Heart left ventricle (tissue), 16 donors: ENCODE measurements at regions not wholly inside any gene's neighbourhood (a gene's known extent, or its start where the extent isn't known, plus 50 kb on each side); places are given as distances from the start of the nearest gene placed in this dataset.

Experiments
- ATAC-seq, 4 donors: fragments of 200-7000 bp; cut with Tn5 transposase; one replicate each; pipeline ENCODE4 v1.9.1; 2020 to 2022; ENCODE audit warnings: moderate library complexity in 4 of 4, mild to moderate bottlenecking in 3 of 4, moderate number of reproducible peaks in 1 of 4
- DNase-seq, 5 donors: peaks; one replicate each; pipeline ENCODE4 v3.0.0-alpha.2; 2020
- H3K27ac ChIP-seq, 12 donors: fragments of 200-600 bp; sonication (generic) in 4 of 12; one replicate each; pipeline versions ENCODE4 v1.5.0 to v1.8.0; 2016 to 2022; ENCODE audit warnings: mild to moderate bottlenecking in 2 of 12
- H3K27me3 ChIP-seq, 9 donors: fragments of 200-600 bp; sonication (generic) in 2 of 9; one replicate each; pipeline versions ENCODE4 v1.5.1 to v1.8.0; 2016 to 2022; ENCODE audit warnings: mild to moderate bottlenecking in 3 of 9
- H3K36me3 ChIP-seq, 9 donors: fragments of 200-600 bp; sonication (generic) in 2 of 9; one replicate each; pipeline versions ENCODE4 v1.5.0 to v1.8.0; 2018 to 2022; ENCODE audit warnings: mild to moderate bottlenecking in 2 of 9
- H3K4me1 ChIP-seq, 12 donors: fragments of 200-600 bp; sonication (generic) in 4 of 12; one replicate each; pipeline versions ENCODE4 v1.5.0 to v1.8.0; 2016 to 2022; ENCODE audit warnings: mild to moderate bottlenecking in 3 of 12
- H3K4me3 ChIP-seq, 12 donors: fragments of 200-600 bp; sonication (generic) in 4 of 12; one replicate each; pipeline versions ENCODE4 v1.5.0 to v1.8.0; 2017 to 2022; ENCODE audit warnings: mild to moderate bottlenecking in 9 of 12, moderate library complexity in 4 of 12
- H3K9me3 ChIP-seq, 12 donors: fragments of 200-600 bp; sonication (generic) in 4 of 12; one replicate each; pipeline versions ENCODE4 v1.5.0 to v1.8.0; 2016 to 2022; ENCODE audit warnings: mild to moderate bottlenecking in 1 of 12
- POLR2A ChIP-seq, 2 donors: fragments of 450-650 bp; IDR thresholded peaks; one replicate each; pipeline ENCODE4 v1.6.1; 2017; ENCODE audit warnings: antibody characterized with exemption in 2 of 2, mild to moderate bottlenecking in 2 of 2, moderate library complexity in 2 of 2
- WGBS, 4 donors: extraction: QIAGEN DNeasy Blood & Tissue Kit in 2 of 4; methylation state at CpG; one replicate each; pipeline versions ENCODE4 v1.1.5 to v1.1.7; 2013 to 2018; 5-methylcytosine and 5-hydroxymethylcytosine counted together
- intact Hi-C, 10 donors: fragments of 100-400 bp; cut with DNase I; formaldehyde crosslinking; loops; one replicate each; pipeline versions ENCODE4 v1.11.1 to v1.14.2; 2022
- TF ChIP-seq, protein P1 (sequence below), 12 donors: fragments of 200-600 bp; sonication (generic) in 4 of 12; IDR thresholded peaks; one replicate each; pipeline versions ENCODE4 v1.5.0 to v1.8.0; 2018 to 2022; ENCODE audit warnings: antibody characterized with exemption in 12 of 12, mild to moderate bottlenecking in 5 of 12
- donor health status: ischemic (EF 13 %, LVEDD 7.1; RV severe dilation, severe dysfunction).
- donor health status: healthy with polysubstance abuse.
- donor health status: DM: no; HTN: yes; CAD: no.
- donor health status: DM: no; HTN: no; CAD: no.
- donor health status: ischemic (EF 25% LVEDD 6.9; RV normal size, moderate dysfunction).
- donor health status: ischemic (EF 25% LVEDD 5.7; RV mildly dilated, moderate dysfunction).
- donor health status: healthy.
- donor health status: DM: yes; HTN: yes; CAD: no.
- donor health status: ischemic (EF 35%, LVEDD 5.7; RV mildly dilated, moderate dysfunction).
- donor health status: nonischemic (EF 11% LVEDD 7.7; RV severe dilation, severe dysfunction).
- donor health status: DM: yes; HTN: yes; CAD: no.
- donor health status: PGD.
- donor health status: ischemic (EF 29% LVEDD 5.4; RV normal size, mild dysfunction).
- donor health status: nonischemic (EF 23%, LVEDD 6.1; RV moderate dilation, normal function).

DNA sequence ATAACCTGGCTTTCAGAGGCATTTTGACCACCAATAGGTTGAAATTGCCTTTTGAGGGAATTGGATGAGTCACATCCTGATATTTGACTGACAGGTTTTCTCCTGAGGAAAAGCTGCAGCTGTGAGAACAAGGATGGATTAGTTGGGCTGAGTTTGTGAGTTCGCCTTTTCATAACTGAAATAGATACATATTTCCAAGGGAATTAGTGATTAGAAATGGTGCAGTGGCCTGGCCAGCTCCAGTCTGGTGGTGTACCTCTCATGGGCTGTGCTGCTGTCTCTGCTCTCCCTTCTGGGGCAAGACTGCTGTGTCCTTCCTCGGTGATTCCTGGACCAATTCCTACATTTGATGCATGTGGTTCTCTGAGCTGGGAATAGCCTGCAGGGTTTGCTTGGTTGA, 341.3 kb downstream of the TSN start:
- H3K27me3 ChIP-seq: no peaks in the 10 kb centered on the region
- no peak overlapping the region for H3K4me3 ChIP-seq
- no peaks in the 10 kb centered on the region for H3K36me3 ChIP-seq
- H3K9me3 ChIP-seq: no peaks in the 10 kb centered on the region
- intact Hi-C loops: no loop called here
- TF ChIP-seq, protein P1, sequence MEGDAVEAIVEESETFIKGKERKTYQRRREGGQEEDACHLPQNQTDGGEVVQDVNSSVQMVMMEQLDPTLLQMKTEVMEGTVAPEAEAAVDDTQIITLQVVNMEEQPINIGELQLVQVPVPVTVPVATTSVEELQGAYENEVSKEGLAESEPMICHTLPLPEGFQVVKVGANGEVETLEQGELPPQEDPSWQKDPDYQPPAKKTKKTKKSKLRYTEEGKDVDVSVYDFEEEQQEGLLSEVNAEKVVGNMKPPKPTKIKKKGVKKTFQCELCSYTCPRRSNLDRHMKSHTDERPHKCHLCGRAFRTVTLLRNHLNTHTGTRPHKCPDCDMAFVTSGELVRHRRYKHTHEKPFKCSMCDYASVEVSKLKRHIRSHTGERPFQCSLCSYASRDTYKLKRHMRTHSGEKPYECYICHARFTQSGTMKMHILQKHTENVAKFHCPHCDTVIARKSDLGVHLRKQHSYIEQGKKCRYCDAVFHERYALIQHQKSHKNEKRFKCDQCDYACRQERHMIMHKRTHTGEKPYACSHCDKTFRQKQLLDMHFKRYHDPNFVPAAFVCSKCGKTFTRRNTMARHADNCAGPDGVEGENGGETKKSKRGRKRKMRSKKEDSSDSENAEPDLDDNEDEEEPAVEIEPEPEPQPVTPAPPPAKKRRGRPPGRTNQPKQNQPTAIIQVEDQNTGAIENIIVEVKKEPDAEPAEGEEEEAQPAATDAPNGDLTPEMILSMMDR (IDR thresholded peaks at IDR 0.05): no peak
- no peak for TF ChIP-seq POLR2A (IDR thresholded peaks at IDR 0.05)
- H3K27ac ChIP-seq: no peak overlapping the region
- no peaks in the 10 kb centered on the region for H3K4me1 ChIP-seq
- ATAC-seq (no peak), DNase-seq (no peak)
- WGBS, 4 donors: 28 to 53% (median 39%) methylated on average over 2 of the region's 2 CpGs

DNA sequence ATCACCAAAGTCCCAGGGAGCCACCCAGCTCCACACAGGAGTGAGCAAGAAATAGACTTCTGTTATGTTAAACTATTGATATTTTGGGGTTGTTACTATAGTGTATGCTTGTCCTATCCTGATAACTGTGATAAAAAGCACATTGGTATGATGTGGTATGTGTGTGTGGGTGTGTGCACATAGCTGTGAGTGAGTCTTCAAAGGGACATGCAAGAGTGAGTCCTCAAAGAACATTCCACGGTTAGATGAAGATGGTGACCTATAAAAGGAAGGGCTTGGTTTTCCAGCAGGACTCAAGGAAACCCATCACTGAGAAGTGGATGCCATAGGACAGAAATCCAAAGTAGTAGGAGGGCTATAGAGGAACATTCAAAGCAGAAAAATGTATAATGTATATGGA, 342.9 kb downstream of the TSN start:
- Histone ChIP-seq H3K36me3 (no peaks in the 10 kb centered on the region), H3K27ac (no peak overlapping the region), H3K4me1 (no peaks in the 10 kb centered on the region), H3K27me3 (no peaks in the 10 kb centered on the region), H3K4me3 (no peak overlapping the region), H3K9me3 (no peaks in the 10 kb centered on the region)
- intact Hi-C loops: no loop called here
- ATAC-seq (no peak), DNase-seq (no peak)
- TF ChIP-seq, protein P1 (IDR thresholded peaks at IDR 0.05): no peak
- TF ChIP-seq POLR2A (IDR thresholded peaks at IDR 0.05): no peak
- WGBS, 4 donors: 65 to 78% (median 74%) methylated on average over 1 of the region's 1 CpG

DNA sequence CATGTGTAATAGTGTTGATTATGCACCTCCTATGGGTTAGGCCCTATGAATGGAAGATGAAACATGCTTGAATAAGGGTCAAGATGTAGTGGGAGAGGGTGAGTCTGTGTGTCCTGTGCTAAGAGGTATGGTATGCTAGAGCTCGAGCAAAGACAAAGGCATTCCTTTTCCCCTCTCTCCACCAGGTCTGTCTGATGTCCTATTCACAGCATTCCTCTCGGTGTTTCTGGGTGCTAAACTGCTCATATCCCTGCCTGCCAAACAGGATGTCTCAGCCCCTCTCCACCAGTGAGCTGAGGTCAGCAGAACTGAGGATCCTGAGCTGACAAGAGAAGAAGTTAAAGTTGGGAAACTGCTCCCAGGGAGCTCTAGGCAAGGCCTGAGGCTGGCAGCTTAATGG, 344.9 kb downstream of the TSN start:
- no peaks in the 10 kb centered on the region for H3K4me1 ChIP-seq
- no peak for TF ChIP-seq POLR2A (IDR thresholded peaks at IDR 0.05)
- TF ChIP-seq, protein P1 (IDR thresholded peaks at IDR 0.05): no peak
- WGBS, 4 donors: 37 to 46% (median 44%) methylated on average over 2 of the region's 2 CpGs
- H3K27ac ChIP-seq: no peak overlapping the region
- ATAC-seq (no peak), DNase-seq (no peak)
- intact Hi-C loops: no loop called here
- H3K9me3 ChIP-seq: no peaks in the 10 kb centered on the region
- H3K4me3 ChIP-seq: no peak overlapping the region
- H3K36me3 ChIP-seq: no peaks in the 10 kb centered on the region
- H3K27me3 ChIP-seq: no peaks in the 10 kb centered on the region

DNA sequence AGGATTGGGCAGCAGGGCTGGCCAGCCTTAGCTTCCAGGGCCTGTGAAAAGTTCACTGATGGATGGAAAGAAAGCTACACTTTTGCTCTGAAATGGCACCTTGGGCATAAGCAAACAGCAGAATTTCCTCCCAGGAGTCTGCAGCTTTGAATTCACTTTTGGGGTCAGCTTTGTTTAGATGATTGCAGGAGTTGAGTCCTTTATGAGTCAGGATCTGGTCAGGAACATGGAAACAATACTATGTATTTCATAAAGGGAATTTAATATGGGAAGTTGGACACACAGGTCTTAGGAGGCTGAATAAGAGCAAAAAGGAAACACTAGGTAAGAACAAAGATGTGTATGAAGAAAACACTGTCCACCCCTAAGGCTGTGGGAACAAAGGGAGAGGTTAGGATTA, 345.3 kb downstream of the TSN start:
- no peak for TF ChIP-seq POLR2A (IDR thresholded peaks at IDR 0.05)
- TF ChIP-seq, protein P1 (IDR thresholded peaks at IDR 0.05): no peak
- no peak for DNase-seq
- intact Hi-C loops: no loop called here
- Histone ChIP-seq H3K36me3 (no peaks in the 10 kb centered on the region), H3K27ac (no peak overlapping the region), H3K9me3 (no peaks in the 10 kb centered on the region), H3K4me1 (no peaks in the 10 kb centered on the region), H3K4me3 (no peak overlapping the region), H3K27me3 (no peaks in the 10 kb centered on the region)
- ATAC-seq: no peak
